ENCODE measurements at regions not wholly inside any gene's neighbourhood (a gene's known extent, or its start where the extent isn't known, plus 50 kb on each side); places are given as distances from the start of the nearest gene placed in this dataset.

- TF ChIP-seq CTCF (IDR thresholded peaks at IDR 0.05) (no peak), POLR2A (IDR thresholded peaks at IDR 0.05) (no peak)
Measured at GRCh38 chr19:30254789-30255188, 117.4 kb upstream of the ZNF536 start.

All from body of pancreas (tissue), 4 donors.